ENCODE measurements at regions not wholly inside any gene's neighbourhood (a gene's known extent, or its start where the extent isn't known, plus 50 kb on each side); places are given as distances from the start of the nearest gene placed in this dataset.

DNA sequence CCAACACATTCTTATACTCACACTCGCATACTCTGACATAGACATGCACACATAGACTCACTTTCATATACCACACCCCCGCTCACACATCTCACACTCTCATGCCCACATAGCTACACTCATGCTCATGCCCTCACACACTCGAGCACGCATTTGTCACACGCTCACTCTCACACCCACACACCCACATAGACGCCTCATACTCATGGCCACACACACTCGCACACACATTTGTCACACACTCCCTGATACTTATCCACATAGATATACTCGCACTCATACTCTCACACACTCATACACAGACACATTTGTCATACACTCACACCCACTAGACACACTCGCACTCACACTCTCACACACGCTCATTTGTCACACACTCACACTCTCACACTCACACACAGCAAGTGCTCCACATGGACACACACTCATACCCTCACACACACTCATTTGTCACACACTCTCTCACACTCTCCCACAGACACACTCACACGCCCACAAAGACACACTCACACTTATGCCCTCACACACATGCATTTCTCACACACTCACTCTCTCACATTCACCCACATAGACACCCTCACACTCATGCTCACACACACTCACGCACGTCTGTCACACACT, 50.9 kb downstream of the TNP1 start:
- DNase-seq (ENCODE audit: low spot score): no peak

- no peak for DNase-seq (ENCODE audit: low spot score)
Measured at GRCh38 chr2:216807857-216808272, 52.0 kb downstream of the TNP1 start.

- DNase-seq (ENCODE audit: low spot score): no peak
Measured at GRCh38 chr2:216804357-216805350, 55.2 kb downstream of the TNP1 start.

DNA sequence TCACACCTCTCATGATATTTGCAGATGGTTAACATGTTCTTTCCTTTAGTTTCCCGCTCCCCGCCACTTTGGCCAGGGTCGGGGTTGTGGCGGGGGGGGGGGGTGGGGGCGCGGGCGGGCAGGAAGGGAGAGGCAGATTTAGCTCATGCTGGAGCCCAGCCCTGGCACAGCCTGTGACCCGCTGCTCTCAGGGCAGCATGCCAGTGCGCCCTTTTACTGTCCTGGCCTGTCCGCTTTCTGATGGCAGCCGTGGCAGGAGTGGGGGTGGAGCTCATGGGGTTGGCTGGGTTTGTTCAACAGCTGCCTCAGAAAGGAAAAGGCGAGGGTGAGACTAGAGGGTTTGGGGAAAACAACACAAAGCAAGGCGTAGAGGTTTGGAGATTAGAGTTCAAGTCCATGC, 56.1 kb downstream of the TNP1 start:
- DNase-seq (ENCODE audit: low spot score): peak; percentile 7

GRCh38 chr2:216802516-216803215, 57.2 kb downstream of the TNP1 start:
- peak; percentile 43 for DNase-seq (ENCODE audit: low spot score)

GRCh38 chr2:216800836-216801235, 59.0 kb downstream of the TNP1 start:
- no peak for DNase-seq (ENCODE audit: low spot score)

DNA sequence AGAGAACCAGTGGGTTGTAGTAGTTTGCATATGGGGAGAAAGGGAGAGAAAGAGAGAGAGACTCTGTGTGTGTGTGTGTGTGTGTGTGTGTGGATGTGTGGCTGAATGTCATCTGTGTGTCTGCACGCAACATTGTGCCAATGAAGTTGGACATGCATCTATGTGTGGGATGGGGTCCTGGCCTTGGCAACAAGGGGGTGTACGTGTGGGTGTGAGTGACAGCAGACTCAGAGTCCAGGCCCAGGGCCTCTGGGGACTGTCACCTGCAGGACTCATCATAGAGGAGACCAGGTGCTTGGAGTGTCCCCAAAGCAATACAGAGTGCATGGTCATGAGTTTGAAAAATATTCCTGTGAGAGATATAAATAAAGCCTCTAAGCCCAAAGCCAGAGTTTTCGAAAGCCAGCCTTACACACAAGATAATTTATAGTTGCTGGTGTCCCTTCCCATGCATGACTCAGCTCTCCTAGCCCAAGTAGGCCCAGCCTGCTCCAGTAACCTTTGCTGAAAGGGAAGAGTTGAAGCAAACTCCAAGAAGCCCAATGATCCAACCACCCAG, 59.9 kb downstream of the TNP1 start:
- no peak for DNase-seq (ENCODE audit: low spot score)

DNA sequence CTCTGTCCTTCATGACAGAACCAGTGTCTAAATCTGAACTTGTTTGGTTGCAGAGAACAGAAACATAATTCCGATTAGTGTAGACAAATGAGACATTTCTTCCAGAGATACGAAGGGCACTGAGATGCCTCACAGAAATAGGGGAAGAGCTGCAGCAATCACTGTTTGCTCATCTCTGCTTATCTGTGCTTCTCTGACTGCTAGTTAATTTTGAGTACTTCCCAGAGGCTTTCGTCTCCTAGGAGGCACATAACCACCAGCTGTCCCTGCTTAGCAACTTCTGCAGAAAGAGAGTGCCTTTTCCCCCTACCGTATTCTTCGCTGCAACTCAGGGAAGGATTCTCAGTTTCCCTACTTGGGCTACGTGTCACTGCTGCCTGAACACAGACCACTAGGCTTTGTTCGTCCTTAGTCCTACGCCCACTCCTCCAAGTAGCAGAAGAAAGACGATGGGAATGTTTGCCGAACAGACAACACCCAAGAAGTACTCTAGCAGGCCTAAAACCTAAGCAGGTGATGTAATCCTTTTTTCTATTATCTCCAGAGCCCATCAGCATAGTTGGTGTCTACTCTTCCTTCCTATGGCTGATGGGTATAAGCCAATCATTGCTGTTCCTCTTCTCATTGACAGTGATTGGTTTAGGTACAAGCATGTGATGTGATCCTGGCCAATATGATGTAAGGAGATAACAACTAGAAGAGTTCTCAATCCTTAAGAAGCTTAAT, 63.6 kb downstream of the TNP1 start:
- DNase-seq (ENCODE audit: low spot score): no peak

GRCh38 chr2:216793386-216793785, 66.5 kb downstream of the TNP1 start:
- DNase-seq (ENCODE audit: low spot score): no peak

GRCh38 chr2:216792222-216793021, 67.4 kb downstream of the TNP1 start:
- no peak for DNase-seq (ENCODE audit: low spot score)

- no peak for DNase-seq (ENCODE audit: low spot score)
Measured at GRCh38 chr2:216791303-216791702, 68.6 kb downstream of the TNP1 start.

GRCh38 chr2:216789081-216789480, 70.8 kb downstream of the TNP1 start:
- DNase-seq (ENCODE audit: low spot score): no peak

- no peak for DNase-seq (ENCODE audit: low spot score)
Measured at GRCh38 chr2:216787851-216788540, 71.9 kb downstream of the TNP1 start.

- DNase-seq (ENCODE audit: low spot score): no peak
Measured at GRCh38 chr2:216786676-216787075, 73.2 kb downstream of the TNP1 start.

GRCh38 chr2:216784456-216784855, 75.4 kb downstream of the TNP1 start:
- DNase-seq (ENCODE audit: low spot score): no peak

DNA sequence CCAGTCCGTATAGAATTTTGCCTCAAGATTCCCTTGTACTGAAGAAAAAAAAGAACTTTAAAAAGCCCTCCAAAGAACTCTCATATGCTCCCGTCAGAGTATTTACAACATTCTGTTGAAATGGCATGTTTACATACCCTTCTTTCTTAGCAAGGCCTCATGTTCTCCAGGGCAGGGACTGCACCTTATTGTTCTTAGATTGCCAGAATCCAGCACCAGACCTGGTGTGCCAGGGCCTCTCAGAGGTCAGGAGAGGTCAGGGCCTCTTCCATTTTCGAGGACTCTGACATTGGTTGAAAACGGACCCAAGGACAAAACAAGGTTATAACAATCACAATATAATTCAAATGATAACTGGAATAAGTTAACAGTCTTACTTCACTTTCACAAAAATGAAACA, 78.2 kb downstream of the TNP1 start:
- DNase-seq (ENCODE audit: low spot score): no peak

GRCh38 chr2:216780843-216781242, 79.0 kb downstream of the TNP1 start:
- DNase-seq (ENCODE audit: low spot score): no peak

- DNase-seq (ENCODE audit: low spot score): peak; percentile 14
Measured at GRCh38 chr2:216777637-216778273, 82.1 kb downstream of the TNP1 start.

DNA sequence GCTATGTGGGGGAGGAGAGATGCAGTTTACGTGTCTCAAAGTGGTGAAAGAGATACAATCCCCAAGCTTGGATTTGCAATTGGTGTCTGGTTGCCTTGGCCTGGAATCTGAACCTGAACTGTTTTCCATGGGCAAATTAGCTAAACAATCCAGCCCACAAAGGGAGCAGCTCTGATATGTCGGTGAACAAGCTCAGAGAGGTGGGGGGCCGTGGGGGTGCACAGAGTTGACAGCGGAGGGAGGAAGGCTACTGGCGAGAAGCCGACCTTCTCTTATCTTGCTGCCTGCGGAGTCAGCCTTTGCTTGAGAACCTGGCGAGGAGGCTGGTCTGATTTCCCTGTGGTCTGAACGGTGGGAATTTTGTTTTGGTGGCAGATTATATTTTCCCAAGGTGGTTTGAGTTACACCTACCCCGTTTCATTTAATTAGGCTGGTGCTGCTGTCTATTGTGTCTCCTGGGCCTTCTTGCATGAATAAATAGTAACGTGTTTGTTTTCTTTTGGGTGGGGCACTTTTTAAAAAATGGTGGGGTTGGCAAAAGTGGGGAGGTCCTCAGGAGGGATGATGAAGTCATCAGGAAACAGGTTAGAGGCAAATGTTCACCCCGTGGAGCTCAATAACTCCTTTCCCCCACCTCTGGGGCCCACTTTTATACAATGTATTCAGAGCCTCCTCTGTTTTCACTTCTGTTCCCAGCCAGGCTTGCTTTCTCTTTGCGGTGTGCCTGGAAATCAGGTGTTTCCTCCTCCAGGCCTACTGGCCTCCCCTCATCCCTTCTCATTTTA, 80.9 kb upstream of the IGFBP5 start:
- no peak for DNase-seq (ENCODE audit: low spot score)
